Prostate gland (tissue), 2 donors: ENCODE measurements at regions not wholly inside any gene's neighbourhood (a gene's known extent, or its start where the extent isn't known, plus 50 kb on each side); places are given as distances from the start of the nearest gene placed in this dataset.
A peak's percentile ranks its signal among the peaks of the same experiment; 100 is the strongest.

Source experiments
- DNase-seq: peaks from one replicate; pipeline ENCODE4 v3.0.0-alpha.2; 2019; ENCODE audit warnings: low spot score
- H3K27ac ChIP-seq, 2 donors: fragments of 200-600 bp; sonication (generic); 2 replicates each; pipeline ENCODE4 v1.5.1; 2017 to 2019
- H3K27me3 ChIP-seq: fragments of 200-600 bp; sonication (generic); replicated peaks from 2 replicates; pipeline ENCODE4 v1.5.1; 2019; ENCODE audit not compliant: insufficient read depth
- H3K36me3 ChIP-seq, 2 donors: fragments of 200-600 bp; sonication (generic); 1 replicate in 1 of 2; 2 replicates in 1 of 2; pipeline versions ENCODE4 v1.5.1 to v1.8.1; 2017 to 2019
- H3K4me1 ChIP-seq: fragments of 200-600 bp; sonication (generic); replicated peaks from 2 replicates; pipeline ENCODE4 v1.5.1; 2019
- H3K4me3 ChIP-seq, 2 donors: fragments of 200-600 bp; sonication (generic); 2 replicates each; pipeline ENCODE4 v1.5.1; 2017 to 2019
- H3K9me3 ChIP-seq: fragments of 200-600 bp; sonication (generic); 2 replicates; pipeline ENCODE4 v1.5.1; 2017
- CTCF ChIP-seq, 4 experiments: fragments of 200-600 bp in 2 of 4; fragments of 450-650 bp in 2 of 4; sonication (generic) in 2 of 4; IDR thresholded peaks; 1 replicate in 3 of 4; 2 replicates in 1 of 4; pipeline ENCODE4 v1.5.1; 2016 to 2019; ENCODE audit warnings: antibody characterized with exemption in 4 of 4, mild to moderate bottlenecking in 2 of 4, moderate library complexity in 2 of 4
- POLR2A ChIP-seq: fragments of 450-650 bp; IDR thresholded peaks from one replicate; pipeline ENCODE4 v1.6.1; 2016; ENCODE audit warnings: antibody characterized with exemption, mild to moderate bottlenecking
- POLR2AphosphoS5 ChIP-seq: sonication (generic); formaldehyde crosslinking; IDR thresholded peaks from one replicate; pipeline ENCODE4 v1.6.1; 2017; ENCODE audit warnings: antibody characterized with exemption
- WGBS: methylation state at CpG from one replicate; pipeline ENCODE4 v1.1.5; 2018; 5-methylcytosine and 5-hydroxymethylcytosine counted together
- intact Hi-C: fragments of 100-400 bp; cut with DNase I; formaldehyde crosslinking; loops from one replicate; pipeline ENCODE4 v1.14.2; 2022

- Histone ChIP-seq H3K27ac (no peak overlapping the region), H3K4me1 (no peaks in the 10 kb centered on the region), H3K27me3 (no peaks in the 10 kb centered on the region), H3K4me3 (no peak overlapping the region), H3K9me3 (no peaks in the 10 kb centered on the region), H3K36me3 (no peaks in the 10 kb centered on the region)
- intact Hi-C loops = no loop called here
- TF ChIP-seq CTCF (IDR thresholded peaks at IDR 0.05) (no peak), POLR2AphosphoS5 (no peak), POLR2A (no peak)
- WGBS = 48% methylated on average over 1 of the region's 1 CpG
- no peak for DNase-seq
Measured at GRCh38 chr2:8531481-8531880, 150.4 kb upstream of the ID2 start.

- Histone ChIP-seq H3K4me3 (no peak overlapping the region), H3K27me3 (no peaks in the 10 kb centered on the region), H3K36me3 (no peaks in the 10 kb centered on the region), H3K4me1 (no peaks in the 10 kb centered on the region), H3K27ac (no peak overlapping the region), H3K9me3 (no peaks in the 10 kb centered on the region)
- TF ChIP-seq POLR2A = no peak
- TF ChIP-seq POLR2AphosphoS5 = no peak
- TF ChIP-seq CTCF (IDR thresholded peaks at IDR 0.05) = no peak
- intact Hi-C loops = no loop called here
- 85% methylated on average over 5 of the region's 5 CpGs for WGBS
- DNase-seq = no peak
Measured at GRCh38 chr2:8532438-8532837, 149.4 kb upstream of the ID2 start.

GRCh38 chr2:8533923-8534322 lies 147.9 kb upstream of the ID2 start:
- Histone ChIP-seq H3K4me3 (no peak overlapping the region), H3K27me3 (no peaks in the 10 kb centered on the region), H3K36me3 (no peaks in the 10 kb centered on the region), H3K9me3 (no peaks in the 10 kb centered on the region), H3K27ac (no peak overlapping the region), H3K4me1 (peaks cover under 1% of the 10 kb centered on the region)
- WGBS = 96% methylated on average over 8 of the region's 8 CpGs
- no peak for TF ChIP-seq CTCF (IDR thresholded peaks at IDR 0.05)
- TF ChIP-seq POLR2A = no peak
- no peak for TF ChIP-seq POLR2AphosphoS5
- no peak for DNase-seq
- intact Hi-C loops = no loop called here

GRCh38 chr2:8534386-8534728 lies 147.5 kb upstream of the ID2 start:
- Histone ChIP-seq H3K36me3 (no peaks in the 10 kb centered on the region), H3K9me3 (no peaks in the 10 kb centered on the region), H3K4me3 (no peak overlapping the region), H3K4me1 (peaks cover 5% of the 10 kb centered on the region), H3K27me3 (no peaks in the 10 kb centered on the region), H3K27ac (no peak overlapping the region)
- WGBS = 92% methylated on average over 8 of the region's 12 CpGs
- DNase-seq = no peak
- TF ChIP-seq POLR2AphosphoS5 (no peak), POLR2A (no peak), CTCF (IDR thresholded peaks at IDR 0.05) (no peak)
- intact Hi-C loops = no loop called here

GRCh38 chr2:8534729-8535468 lies 147.0 kb upstream of the ID2 start:
- Histone ChIP-seq H3K4me3 (no peak overlapping the region), H3K27me3 (no peaks in the 10 kb centered on the region), H3K27ac (no peak overlapping the region), H3K9me3 (no peaks in the 10 kb centered on the region), H3K4me1 (peaks cover 9% of the 10 kb centered on the region), H3K36me3 (no peaks in the 10 kb centered on the region)
- 58% methylated on average over 15 of the region's 15 CpGs for WGBS
- DNase-seq = peak; percentile 42
- intact Hi-C loops = no loop called here
- no peak for TF ChIP-seq POLR2AphosphoS5
- no peak for TF ChIP-seq POLR2A
- TF ChIP-seq CTCF (IDR thresholded peaks at IDR 0.05) = no peak
